ENCODE measurements at regions not wholly inside any gene's neighbourhood (a gene's known extent, or its start where the extent isn't known, plus 50 kb on each side); places are given as distances from the start of the nearest gene placed in this dataset.

GRCh38 chr5:18037718-18038117 is 403.5 kb downstream of the TAF11L14 start:
- H3K36me3 ChIP-seq: no peaks in the 10 kb centered on the region
- no peaks in the 10 kb centered on the region for H3K4me1 ChIP-seq
- DNase-seq (ENCODE audit: extremely low spot score in 2 of 2): no peak
- no peaks in the 10 kb centered on the region for H3K9me3 ChIP-seq
- H3K27ac ChIP-seq: no peak overlapping the region
- no peaks in the 10 kb centered on the region for H3K27me3 ChIP-seq
- H3K4me3 ChIP-seq: no peak overlapping the region
- intact Hi-C loops (cut with DNase I): no loop called here
- TF ChIP-seq POLR2A (IDR thresholded peaks at IDR 0.05) (no peak), CTCF (IDR thresholded peaks at IDR 0.05) (no peak), POLR2AphosphoS5 (IDR thresholded peaks at IDR 0.05; ENCODE audit: insufficient read depth in 1 of 2, low read depth in 1 of 2) (no peak)

GRCh38 chr5:18043344-18043743 is 409.1 kb downstream of the TAF11L14 start:
- intact Hi-C loops (cut with DNase I): no loop called here
- Histone ChIP-seq H3K4me3 (no peak overlapping the region), H3K27ac (no peak overlapping the region), H3K36me3 (no peaks in the 10 kb centered on the region), H3K27me3 (no peaks in the 10 kb centered on the region), H3K9me3 (no peaks in the 10 kb centered on the region), H3K4me1 (no peaks in the 10 kb centered on the region)
- no peak for DNase-seq (ENCODE audit: extremely low spot score in 2 of 2)
- TF ChIP-seq CTCF (IDR thresholded peaks at IDR 0.05) (no peak), POLR2A (IDR thresholded peaks at IDR 0.05) (no peak), POLR2AphosphoS5 (IDR thresholded peaks at IDR 0.05; ENCODE audit: insufficient read depth in 1 of 2, low read depth in 1 of 2) (no peak)

GRCh38 chr5:18048449-18048848 is 414.2 kb downstream of the TAF11L14 start:
- TF ChIP-seq CTCF (IDR thresholded peaks at IDR 0.05) (no peak), POLR2A (IDR thresholded peaks at IDR 0.05) (no peak), POLR2AphosphoS5 (IDR thresholded peaks at IDR 0.05; ENCODE audit: insufficient read depth in 1 of 2, low read depth in 1 of 2) (no peak)
- Histone ChIP-seq H3K4me3 (no peak overlapping the region), H3K27me3 (no peaks in the 10 kb centered on the region), H3K27ac (no peak overlapping the region), H3K9me3 (no peaks in the 10 kb centered on the region), H3K4me1 (no peaks in the 10 kb centered on the region), H3K36me3 (no peaks in the 10 kb centered on the region)
- intact Hi-C loops (cut with DNase I): no loop called here
- DNase-seq (ENCODE audit: extremely low spot score in 2 of 2): no peak

GRCh38 chr5:18050345-18050744 is 416.1 kb downstream of the TAF11L14 start:
- Histone ChIP-seq H3K9me3 (no peaks in the 10 kb centered on the region), H3K27ac (no peak overlapping the region), H3K27me3 (no peaks in the 10 kb centered on the region), H3K36me3 (no peaks in the 10 kb centered on the region), H3K4me1 (no peaks in the 10 kb centered on the region), H3K4me3 (no peak overlapping the region)
- no peak for TF ChIP-seq POLR2A (IDR thresholded peaks at IDR 0.05)
- no peak for DNase-seq (ENCODE audit: extremely low spot score in 2 of 2)
- intact Hi-C loops (cut with DNase I): no loop called here

- Histone ChIP-seq H3K27ac (no peak overlapping the region), H3K4me3 (no peak overlapping the region), H3K36me3 (no peaks in the 10 kb centered on the region), H3K4me1 (no peaks in the 10 kb centered on the region), H3K27me3 (no peaks in the 10 kb centered on the region), H3K9me3 (no peaks in the 10 kb centered on the region)
- no peak for DNase-seq (ENCODE audit: extremely low spot score in 2 of 2)
- TF ChIP-seq POLR2AphosphoS5 (IDR thresholded peaks at IDR 0.05; ENCODE audit: insufficient read depth in 1 of 2, low read depth in 1 of 2) (no peak), CTCF (IDR thresholded peaks at IDR 0.05) (no peak), POLR2A (IDR thresholded peaks at IDR 0.05) (no peak)
- intact Hi-C loops (cut with DNase I): no loop called here
These were observed 416.5 kb downstream of the TAF11L14 start for GRCh38 chr5:18050776-18051175.

- Histone ChIP-seq H3K36me3 (no peaks in the 10 kb centered on the region), H3K27me3 (no peaks in the 10 kb centered on the region), H3K27ac (no peak overlapping the region), H3K9me3 (no peaks in the 10 kb centered on the region), H3K4me1 (no peaks in the 10 kb centered on the region), H3K4me3 (no peak overlapping the region)
- no peak for DNase-seq (ENCODE audit: extremely low spot score in 2 of 2)
- intact Hi-C loops (cut with DNase I): no loop called here
- TF ChIP-seq POLR2AphosphoS5 (IDR thresholded peaks at IDR 0.05; ENCODE audit: insufficient read depth in 1 of 2, low read depth in 1 of 2): no peak
These were observed 417.7 kb downstream of the TAF11L14 start for GRCh38 chr5:18051953-18052352.

Data from vagina (tissue), 2 donors.